Omental fat pad (tissue), 3 donors: ENCODE measurements at regions not wholly inside any gene's neighbourhood (a gene's known extent, or its start where the extent isn't known, plus 50 kb on each side); places are given as distances from the start of the nearest gene placed in this dataset. TPM values are rescaled to one million over a fixed set of nuclear protein-coding genes. Genes with fewer than 3 reads are reported as not detected.

Experiments used
- ATAC-seq: fragments of 150-250 bp; one replicate; pipeline ENCODE4 v1.9.1; 2016; ENCODE audit warnings: mild to moderate bottlenecking, moderate library complexity; ENCODE audit not compliant: low FRiP score
- DNase-seq: peaks from one replicate; pipeline ENCODE4 v3.0.0-alpha.2; 2019; ENCODE audit warnings: low spot score
- small RNA-seq: library from RNA; depleted of rRNA; stranded (forward); fragments of <200 nt; gene quantifications from one replicate; pipeline ENCODE3, GENCODE V24; 2016
- TF ChIP-seq, protein P1 (sequence below), 3 donors: fragments of 450-650 bp; IDR thresholded peaks; one replicate each; pipeline ENCODE4 v1.5.1; 2016 to 2017; ENCODE audit warnings: antibody characterized with exemption in 3 of 3, mild to moderate bottlenecking in 3 of 3, moderate library complexity in 2 of 3

DNA sequence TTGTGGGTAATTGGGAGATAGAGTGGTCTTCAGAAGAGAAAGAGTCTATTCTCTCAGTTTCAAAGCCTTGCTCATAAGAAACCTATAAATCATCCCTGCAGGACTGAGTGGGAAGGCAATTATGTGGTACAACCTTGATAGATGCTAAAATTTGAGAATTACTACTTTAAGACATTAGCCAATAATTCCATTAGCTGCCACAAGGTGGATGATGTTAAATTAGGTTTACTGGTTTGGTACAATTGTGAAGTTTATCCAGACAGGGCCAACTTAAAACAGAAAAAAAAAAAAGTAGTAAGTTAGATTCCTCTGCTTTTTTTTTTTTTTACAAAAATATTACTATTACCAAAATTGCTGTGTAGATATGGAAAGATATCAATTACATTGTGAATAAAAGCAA is 73.2 kb upstream of the AMOT start:
- DNase-seq = no peak
- ATAC-seq = no peak
- TF ChIP-seq, protein P1, sequence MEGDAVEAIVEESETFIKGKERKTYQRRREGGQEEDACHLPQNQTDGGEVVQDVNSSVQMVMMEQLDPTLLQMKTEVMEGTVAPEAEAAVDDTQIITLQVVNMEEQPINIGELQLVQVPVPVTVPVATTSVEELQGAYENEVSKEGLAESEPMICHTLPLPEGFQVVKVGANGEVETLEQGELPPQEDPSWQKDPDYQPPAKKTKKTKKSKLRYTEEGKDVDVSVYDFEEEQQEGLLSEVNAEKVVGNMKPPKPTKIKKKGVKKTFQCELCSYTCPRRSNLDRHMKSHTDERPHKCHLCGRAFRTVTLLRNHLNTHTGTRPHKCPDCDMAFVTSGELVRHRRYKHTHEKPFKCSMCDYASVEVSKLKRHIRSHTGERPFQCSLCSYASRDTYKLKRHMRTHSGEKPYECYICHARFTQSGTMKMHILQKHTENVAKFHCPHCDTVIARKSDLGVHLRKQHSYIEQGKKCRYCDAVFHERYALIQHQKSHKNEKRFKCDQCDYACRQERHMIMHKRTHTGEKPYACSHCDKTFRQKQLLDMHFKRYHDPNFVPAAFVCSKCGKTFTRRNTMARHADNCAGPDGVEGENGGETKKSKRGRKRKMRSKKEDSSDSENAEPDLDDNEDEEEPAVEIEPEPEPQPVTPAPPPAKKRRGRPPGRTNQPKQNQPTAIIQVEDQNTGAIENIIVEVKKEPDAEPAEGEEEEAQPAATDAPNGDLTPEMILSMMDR (IDR thresholded peaks at IDR 0.05) = no peak

DNA sequence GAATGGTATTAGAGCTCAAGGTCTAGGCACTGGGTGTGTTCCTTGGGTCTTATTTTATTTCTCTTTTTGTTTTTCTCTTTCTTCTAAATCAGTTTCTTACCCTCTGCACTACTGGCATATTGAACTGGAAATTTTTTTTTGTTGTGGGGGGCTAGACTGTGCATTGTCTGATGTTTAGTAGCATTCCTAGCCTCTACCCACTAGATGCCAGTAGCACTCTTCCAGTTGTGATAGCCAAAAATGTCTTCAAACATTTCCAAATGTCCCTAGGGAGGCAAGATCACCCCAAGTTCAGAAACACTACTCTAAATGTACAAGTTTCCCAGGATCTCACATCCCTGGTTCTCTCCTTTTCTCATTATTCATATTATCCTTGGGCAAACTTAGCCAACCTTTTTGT is 69.8 kb upstream of the AMOT start:
- no peak for DNase-seq
- ATAC-seq = no peak
- TF ChIP-seq, protein P1 (IDR thresholded peaks at IDR 0.05) = no peak

DNA sequence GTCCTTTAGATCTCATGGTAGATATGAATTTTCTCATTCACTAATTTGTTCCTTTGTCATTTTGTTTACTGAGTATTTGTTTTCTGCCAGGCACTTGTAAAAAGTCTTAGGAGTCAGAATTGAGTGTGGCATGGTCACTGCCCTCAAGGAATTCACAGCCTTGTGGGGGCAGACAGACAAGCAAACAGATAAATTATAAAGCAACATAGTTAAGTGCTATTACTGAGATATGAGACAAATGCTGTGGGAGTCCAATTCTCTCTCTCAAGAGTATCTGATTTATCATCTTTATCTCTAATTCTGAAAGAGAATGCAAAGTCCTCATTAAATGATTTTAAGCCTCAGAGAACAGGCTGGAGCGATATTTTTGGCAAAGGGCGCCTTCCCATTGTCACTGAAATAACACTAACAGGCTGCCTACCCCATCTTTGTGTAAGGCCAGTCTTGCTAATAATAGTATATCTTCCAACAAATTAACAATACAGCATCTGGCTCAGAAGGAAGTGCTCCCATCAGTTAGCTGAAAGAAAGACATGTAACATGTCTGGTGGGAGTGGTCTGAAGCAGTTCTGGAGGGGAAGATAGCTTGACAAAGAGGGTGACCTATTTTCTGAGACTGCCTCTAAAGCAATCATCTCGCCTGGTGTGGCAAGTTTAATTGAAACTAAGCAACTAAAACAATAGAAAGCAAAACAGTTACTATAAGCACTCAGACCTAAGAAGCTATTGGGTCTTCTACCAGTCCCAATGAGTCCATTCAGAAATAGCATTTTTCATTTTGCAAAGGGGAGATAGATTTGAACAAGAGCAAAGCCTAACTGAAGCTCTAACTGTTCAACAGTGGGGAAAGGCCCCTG is 61.5 kb upstream of the AMOT start:
- DNase-seq (no peak), ATAC-seq (no peak)
- TF ChIP-seq, protein P1 (IDR thresholded peaks at IDR 0.05) = no peak

DNA sequence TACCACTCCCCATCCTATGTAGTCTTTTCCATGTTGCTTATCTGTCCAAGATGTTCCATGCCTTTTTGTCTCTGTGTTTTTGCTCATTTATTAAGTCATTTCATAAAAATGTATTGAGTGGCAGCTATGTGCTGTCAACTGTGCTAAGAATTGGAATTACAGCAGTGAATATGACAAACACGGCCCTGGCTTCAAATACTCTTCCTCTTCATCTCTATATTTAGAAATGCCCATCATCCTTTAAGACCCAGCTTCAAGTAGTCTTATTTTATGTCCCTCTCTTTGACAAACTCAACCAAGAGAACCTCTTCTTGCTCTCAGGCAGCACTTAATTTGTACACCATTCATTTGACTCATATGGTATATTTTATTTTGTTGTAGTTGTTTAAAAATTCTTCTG is 55.4 kb upstream of the AMOT start:
- TF ChIP-seq, protein P1 (IDR thresholded peaks at IDR 0.05) = no peak
- ATAC-seq = no peak
- no peak for DNase-seq

Small RNA genes in the stretch of these regions (small RNA-seq; reads per million reads assigned to genes)
- gene AL031183.1 = not detected
- gene RF00012 = not detected
- not detected for gene RF00088
- gene RN7SL93P = not detected
- not detected for gene RNU1-57P
- not detected for gene RNU6-1015P
